ENCODE measurements at regions not wholly inside any gene's neighbourhood (a gene's known extent, or its start where the extent isn't known, plus 50 kb on each side); places are given as distances from the start of the nearest gene placed in this dataset.
A peak's percentile ranks its signal among the peaks of the same experiment; 100 is the strongest.

GRCh38 chr3:152656214-152656971 lies 178.5 kb upstream of the P2RY1 start:
- H3K79me2 ChIP-seq (ENCODE audit: control insufficient read depth, insufficient read depth, low read length): no peaks in the 10 kb centered on the region
- peaks cover 0 to 21% of the 10 kb centered on the region in 2 experiments; a peak in 2 of 5 replicates for H3K4me1 ChIP-seq (replicated peaks in 1 of 2; ENCODE audit: control insufficient read depth in 2 of 2, insufficient read depth in 2 of 2, low read length in 2 of 2)
- CTCF ChIA-PET (ENCODE audit: low intra/inter-chr PET ratio): no interaction called here
- DNase-seq (ENCODE audit: extremely low read depth in 1 of 4, low spot score in 3 of 4) (peak in 2 of 4 experiments; percentile 21 to 65), ATAC-seq (peak; percentile 73), FAIRE-seq (peak; percentile 88)
- H3K9me1 ChIP-seq (ENCODE audit: control insufficient read depth, insufficient read depth, low read length): no peaks in the 10 kb centered on the region
- H3K27ac ChIP-seq (ENCODE audit: extremely low read depth, low read depth, low read length): peak overlapping the region; percentile 63
- H3K9me3 ChIP-seq (replicated peaks; ENCODE audit: control insufficient read depth, insufficient read depth, low read depth, low read length): peaks cover 4% of the 10 kb centered on the region; the same call in 1 of the 2 replicates
- intact Hi-C loops (cut with micrococcal nuclease) (no loop called here), in situ Hi-C loops (cut with MboI) (no loop called here)
- POLR2A ChIA-PET: interaction anchor here (1.0 to 1.3 kb wide), 4 partner anchors 10 to 116 kb away, joined by 3 to 4 read pairs (median 3); no protein-coding TSS in a partner anchor
- H3K27me3 ChIP-seq (ENCODE audit: control insufficient read depth in 2 of 2, insufficient read depth in 2 of 2, low read length in 2 of 2): no peaks in the 10 kb centered on the region
- no peak overlapping the region for H3K4me3 ChIP-seq
- BruUV-seq (replicated peaks): no TSS peak
- WGBS (ENCODE audit: insufficient coverage, low coverage, missing lambda C conversion rate): 17% methylated on average over 10 of the region's 10 CpGs
- peak overlapping the region; percentile 38; the same call in 1 of the 2 replicates for H3K4me2 ChIP-seq (ENCODE audit: insufficient read depth, low read length)
- H4K20me1 ChIP-seq (replicated peaks; ENCODE audit: control insufficient read depth, insufficient read depth, low read length): no peaks in the 10 kb centered on the region
- no peaks in the 10 kb centered on the region for H3K36me3 ChIP-seq (ENCODE audit: control insufficient read depth, insufficient read depth, low read length)
- H3K9ac ChIP-seq (ENCODE audit: insufficient read depth in 1 of 2, low read depth in 2 of 2, low read length in 2 of 2): peak overlapping the region; percentile 18 to 65; a peak in 3 of 4 replicates
- H2AFZ ChIP-seq (ENCODE audit: low read depth, low read length): peak overlapping the region; percentile 82
- TF ChIP-seq CCNT2 (IDR thresholded peaks at IDR 0.05; ENCODE audit: borderline replicate concordance, extremely low read depth, insufficient read length, low read depth, low read length) (no peak), FOSL1 (tag; conservative IDR thresholded peaks at IDR 0.05) (0 out of 2 replicates have a peak, but pooled peaks have one; percentile 19), GABPB1 (CRISPR knock-in tag; IDR thresholded peaks at IDR 0.05) (no peak), ZNF639 (CRISPR knock-in tag; conservative IDR thresholded peaks at IDR 0.05 in 1 of 2, IDR thresholded peaks at IDR 0.05 in 1 of 2) (peak in 1 of 2 experiments; percentile 55; a peak in 1 of 4 replicates), KDM1A (IDR thresholded peaks at IDR 0.05) (0 out of 4 replicates have a peak, but pooled peaks of 1 of the 2 experiments have one; percentile 11), MTA3 (IDR thresholded peaks at IDR 0.05; ENCODE audit: borderline replicate concordance) (0 out of 2 replicates have a peak, but pooled peaks have one; percentile 31), HLTF (IDR thresholded peaks at IDR 0.05) (no peak), MAX (CRISPR knock-in tag; IDR thresholded peaks at IDR 0.05) (no peak), DEAF1 (CRISPR knock-in tag; IDR thresholded peaks at IDR 0.05) (no peak), GABPA (tag; conservative IDR thresholded peaks at IDR 0.05; ENCODE audit: low read depth) (peak; percentile 72), ZNF197 (CRISPR knock-in tag; IDR thresholded peaks at IDR 0.05; ENCODE audit: low read depth) (peak; percentile 40; the same call in 1 of the 2 replicates), HES1 (IDR thresholded peaks at IDR 0.05; ENCODE audit: low read depth) (no peak), ZNF589 (CRISPR knock-in tag; IDR thresholded peaks at IDR 0.05; ENCODE audit: low read depth) (0 out of 2 replicates have a peak, but pooled peaks have one; percentile 68), MEF2A (IDR thresholded peaks at IDR 0.05; ENCODE audit: control insufficient read depth, low read depth, low read length) (0 out of 2 replicates have a peak, but pooled peaks have one; percentile 13)

Data from K562 (cell line).